HG02642 (cell line): ENCODE measurements at regions not wholly inside any gene's neighbourhood (a gene's known extent, or its start where the extent isn't known, plus 50 kb on each side); places are given as distances from the start of the nearest gene placed in this dataset.
"Not testable (repeated sequence)": the region's sequence is repeated elsewhere in the genome, so short reads cannot be mapped to it uniquely, and the experiment has no call there.

ENCODE experiments used
- ATAC-seq: cut with Tn5 transposase; IDR thresholded peaks from one replicate; pipeline ENCODE4 v1.9.1; 2021; ENCODE audit warnings: mild to moderate bottlenecking; ENCODE audit not compliant: unreplicated experiment, poor library complexity

- ATAC-seq: no peak
Measured at GRCh38 chr4:112767386-112767785, 130.4 kb downstream of the LARP7 start.

- ATAC-seq: no peak
Measured at GRCh38 chr4:112770114-112770513, 133.2 kb downstream of the LARP7 start.

GRCh38 chr4:112775801-112776200, 138.9 kb downstream of the LARP7 start:
- ATAC-seq: no peak

GRCh38 chr4:112776535-112776934, 139.6 kb downstream of the LARP7 start:
- ATAC-seq: no peak

GRCh38 chr4:112778520-112778919, 141.6 kb downstream of the LARP7 start:
- ATAC-seq: no peak

- no peak for ATAC-seq
Measured at GRCh38 chr4:112793033-112793432, 156.1 kb downstream of the LARP7 start.

- no peak for ATAC-seq
Measured at GRCh38 chr4:112800001-112800400, 163.1 kb downstream of the LARP7 start.

- ATAC-seq: no peak
Measured at GRCh38 chr4:112801341-112801740, 164.4 kb downstream of the LARP7 start.

- no peak for ATAC-seq
Measured at GRCh38 chr4:112802780-112803179, 165.8 kb downstream of the LARP7 start.

GRCh38 chr4:112807083-112807482, 170.1 kb downstream of the LARP7 start:
- ATAC-seq: peak; percentile 71

GRCh38 chr4:112808001-112808400, 171.1 kb downstream of the LARP7 start:
- ATAC-seq: no peak

- no peak for ATAC-seq
Measured at GRCh38 chr4:112813790-112814189, 176.8 kb downstream of the LARP7 start.

GRCh38 chr4:112817933-112818593, 181.1 kb downstream of the LARP7 start:
- peak; percentile 98 for ATAC-seq

GRCh38 chr4:112818594-112818965, 181.6 kb downstream of the LARP7 start:
- peak; percentile 37 for ATAC-seq

GRCh38 chr4:112819729-112820128, 182.8 kb downstream of the LARP7 start:
- no peak for ATAC-seq

- ATAC-seq: no peak
Measured at GRCh38 chr4:112823156-112823555, 186.2 kb downstream of the LARP7 start.

GRCh38 chr4:112823606-112824005, 186.7 kb downstream of the LARP7 start:
- no peak for ATAC-seq

- ATAC-seq: no peak
Measured at GRCh38 chr4:112830753-112831386, 193.9 kb downstream of the LARP7 start.

GRCh38 chr4:112832493-112832892, 195.6 kb downstream of the LARP7 start:
- no peak for ATAC-seq

- no peak for ATAC-seq
Measured at GRCh38 chr4:112836895-112837294, 200.0 kb downstream of the LARP7 start.

- ATAC-seq: not testable (repeated sequence)
Measured at GRCh38 chr4:112838015-112838414, 201.1 kb downstream of the LARP7 start.

- no peak for ATAC-seq
Measured at GRCh38 chr4:112840061-112840460, 203.1 kb downstream of the LARP7 start.
